ENCODE measurements at regions not wholly inside any gene's neighbourhood (a gene's known extent, or its start where the extent isn't known, plus 50 kb on each side); places are given as distances from the start of the nearest gene placed in this dataset.

- no peak for TF ChIP-seq CTCF (IDR thresholded peaks at IDR 0.05)
- no peak for TF ChIP-seq POLR2A (IDR thresholded peaks at IDR 0.05)
- TF ChIP-seq POLR2AphosphoS5 (IDR thresholded peaks at IDR 0.05): no peak
Observed at GRCh38 chr9:104009826-104010225, 84.3 kb upstream of the SMC2 start.

All from breast epithelium (tissue), 3 donors.